ENCODE measurements at regions not wholly inside any gene's neighbourhood (a gene's known extent, or its start where the extent isn't known, plus 50 kb on each side); places are given as distances from the start of the nearest gene placed in this dataset.

- TF ChIP-seq CTCF (IDR thresholded peaks at IDR 0.05; ENCODE audit: insufficient read depth, low read length) (no peak), POLR2AphosphoS5 (IDR thresholded peaks at IDR 0.05; ENCODE audit: low read depth) (no peak), SPI1 (IDR thresholded peaks at IDR 0.05; ENCODE audit: borderline replicate concordance, low read depth) (no peak), GABPA (IDR thresholded peaks at IDR 0.05; ENCODE audit: low read depth) (no peak), REST (IDR thresholded peaks at IDR 0.05; ENCODE audit: insufficient replicate concordance, low read depth) (no peak)
Measured at GRCh38 chr9:83177747-83178146, 114.8 kb upstream of the RASEF start.
